OCI-LY7 (cell line): ENCODE measurements at regions not wholly inside any gene's neighbourhood (a gene's known extent, or its start where the extent isn't known, plus 50 kb on each side); places are given as distances from the start of the nearest gene placed in this dataset.

ENCODE experiments used
- CTCF ChIP-seq: fragments of 200-600 bp; sonication (generic); conservative IDR thresholded peaks from 2 replicates; pipeline ENCODE4 v1.5.1; 2014; ENCODE audit warnings: mild to moderate bottlenecking, antibody characterized with exemption, low read length, moderate library complexity, mixed read lengths
- EZH2phosphoT487 ChIP-seq: fragments of 200-600 bp; sonication (generic); IDR thresholded peaks from 2 replicates; pipeline ENCODE4 v1.6.1; 2018; ENCODE audit warnings: low read depth, borderline replicate concordance, mild to moderate bottlenecking, mixed run types, antibody characterized with exemption, low read length, moderate library complexity, mixed read lengths

- TF ChIP-seq CTCF (no peak), EZH2phosphoT487 (no peak)
Observed at GRCh38 chr7:15972862-15973275, 286.4 kb upstream of the MEOX2 start.
